ENCODE measurements at regions not wholly inside any gene's neighbourhood (a gene's known extent, or its start where the extent isn't known, plus 50 kb on each side); places are given as distances from the start of the nearest gene placed in this dataset.

DNA sequence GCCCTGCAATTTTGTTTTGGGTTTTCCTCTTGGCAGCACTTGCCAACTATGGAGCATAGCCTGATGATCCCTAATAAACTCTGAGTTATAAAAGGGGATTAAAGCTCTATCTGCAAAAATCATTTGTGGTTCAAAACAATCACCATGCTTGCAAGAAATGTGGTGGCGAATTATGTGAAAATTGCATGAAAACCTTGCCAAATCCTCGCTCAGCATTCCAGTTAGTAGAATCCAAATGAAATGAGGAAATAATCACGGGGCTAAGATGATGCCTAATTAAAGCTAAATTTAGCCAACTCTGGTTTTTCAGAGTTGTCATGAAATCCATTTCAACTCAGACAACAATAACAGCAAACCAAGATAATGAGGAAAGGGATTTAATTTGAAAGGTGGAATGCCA, 73.0 kb upstream of the PROK2 start:
- DNase-seq = no peak

DNA sequence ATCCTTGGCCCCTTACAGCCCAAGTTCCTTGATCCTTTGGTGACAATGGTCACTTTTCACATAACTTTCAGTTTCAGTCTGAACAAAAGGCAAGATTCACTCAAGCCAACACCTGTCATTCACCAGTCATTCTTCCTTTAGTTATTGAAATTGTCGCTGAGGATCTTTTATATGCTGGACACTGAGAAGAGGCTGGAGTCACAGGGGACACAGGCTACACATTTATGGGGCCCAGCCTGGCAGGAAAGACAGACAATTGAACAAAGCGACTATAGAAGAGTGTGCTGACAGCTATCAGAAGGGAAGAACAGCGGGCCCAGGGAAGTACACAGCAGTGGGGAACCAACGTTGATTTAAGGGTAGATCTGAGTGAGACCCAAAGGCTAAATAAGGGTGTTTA, 69.8 kb upstream of the PROK2 start:
- no peak for DNase-seq

DNA sequence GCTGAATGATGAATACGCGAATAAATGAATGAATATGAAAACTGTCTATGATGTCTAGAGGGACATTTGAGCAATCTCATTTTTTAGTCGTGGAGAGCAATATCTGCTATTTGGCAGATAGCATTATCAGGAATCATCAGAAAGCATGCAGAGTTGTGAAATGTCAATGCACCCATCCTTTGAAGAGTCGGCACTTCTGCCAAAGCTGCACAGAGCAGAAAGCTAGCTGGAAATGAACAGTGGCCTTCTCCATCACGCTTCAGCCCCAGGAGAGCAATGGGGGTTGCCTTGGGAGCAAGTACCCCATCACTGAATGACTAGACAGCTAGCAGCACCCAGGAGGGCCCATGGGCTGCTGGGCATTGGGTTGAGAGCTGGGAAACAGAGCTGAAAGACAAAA, 69.1 kb upstream of the PROK2 start:
- DNase-seq = no peak

DNA sequence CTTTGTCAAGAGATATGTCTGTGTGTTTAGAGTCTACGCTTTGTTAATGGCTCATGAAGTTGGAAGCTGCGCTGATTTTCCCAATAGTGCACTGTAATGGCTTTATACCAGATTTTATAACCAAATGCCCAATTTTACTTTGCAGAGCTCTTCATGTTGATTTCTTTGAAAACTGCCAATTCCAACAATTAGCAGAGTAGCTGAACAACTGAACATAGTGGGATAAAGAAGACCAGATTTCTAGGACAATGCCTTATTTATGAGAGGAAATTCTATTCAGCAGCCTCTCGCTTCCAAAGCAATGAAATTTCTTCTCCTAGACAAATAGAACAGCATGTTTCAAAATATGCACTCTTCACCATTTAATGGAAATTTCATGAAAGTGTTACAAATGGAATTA, 66.9 kb upstream of the PROK2 start:
- DNase-seq = no peak

DNA sequence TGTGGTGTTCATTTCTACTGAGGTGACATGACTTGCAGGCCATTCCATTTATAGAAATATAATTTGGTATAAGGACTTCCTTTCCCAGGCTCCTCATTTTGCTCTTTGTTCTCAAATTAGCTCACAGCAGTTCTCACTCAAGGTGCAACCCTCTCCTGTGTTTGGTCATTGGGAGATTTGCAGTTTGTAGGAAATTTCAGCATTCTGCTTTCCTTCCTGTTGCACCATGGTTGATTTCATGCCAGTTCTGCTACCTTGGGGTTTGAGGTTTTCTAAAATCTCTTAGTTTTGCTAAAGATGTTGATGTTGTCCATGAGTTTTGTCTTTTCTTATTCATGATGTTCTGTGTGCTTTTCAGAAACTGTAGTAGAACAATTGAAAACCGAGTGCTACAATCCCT, 65.7 kb upstream of the PROK2 start:
- DNase-seq = no peak

DNA sequence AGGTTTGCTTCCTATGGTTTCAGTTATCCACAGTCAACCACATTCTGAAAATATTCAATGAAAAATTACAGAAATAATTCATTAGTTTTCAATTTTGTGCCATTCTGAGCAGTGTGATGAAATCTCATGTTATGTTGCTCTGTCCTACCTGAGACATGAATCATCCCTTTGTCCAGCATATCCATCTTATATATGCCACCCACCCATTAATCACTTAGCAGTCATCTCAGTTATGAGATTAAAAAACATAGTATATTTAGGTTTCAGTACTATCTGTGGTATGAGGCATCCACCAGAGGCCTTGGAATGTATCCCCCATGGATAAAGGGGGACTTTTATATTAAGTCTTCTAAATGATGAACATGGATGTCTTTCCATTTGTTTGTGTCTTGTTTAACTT, 64.7 kb upstream of the PROK2 start:
- no peak for DNase-seq

DNA sequence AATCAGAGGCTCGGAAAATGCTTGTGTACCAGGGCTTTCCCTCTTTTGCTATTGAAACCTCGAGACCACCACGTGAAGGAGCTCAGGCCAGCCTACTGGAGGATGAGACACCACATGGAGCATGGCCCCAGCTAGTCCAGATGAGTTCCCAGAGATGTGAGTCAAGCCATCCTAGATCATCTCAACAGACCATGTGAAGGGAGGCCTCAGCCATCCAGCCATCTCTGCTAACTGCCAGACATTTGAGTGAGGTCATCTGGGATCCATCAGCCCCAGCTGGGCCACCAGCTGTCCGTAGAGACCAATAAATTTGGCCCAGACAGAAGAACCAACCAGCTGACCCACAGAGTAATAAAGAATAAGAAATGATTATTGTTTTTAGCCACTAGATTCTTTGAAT, 62.8 kb upstream of the PROK2 start:
- no peak for DNase-seq

DNA sequence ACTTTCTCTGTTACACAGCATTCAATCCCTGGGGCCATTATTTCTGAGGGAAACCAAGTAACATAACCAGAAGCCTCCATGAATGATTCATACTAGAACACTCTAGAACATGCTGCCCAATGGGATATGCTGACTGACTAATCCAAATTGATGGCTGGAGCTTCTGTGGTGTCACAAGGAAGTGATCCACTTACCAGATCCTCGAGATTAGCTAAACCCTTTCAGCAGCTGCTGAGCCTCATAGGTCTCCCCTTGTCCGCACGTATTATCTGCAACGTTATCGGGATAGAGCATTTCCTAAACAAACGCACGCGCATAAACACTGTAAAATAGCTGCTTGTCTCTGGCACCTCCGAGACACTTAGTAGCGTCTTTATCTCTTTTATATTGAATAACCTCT, 61.2 kb upstream of the PROK2 start:
- no peak for DNase-seq

DNA sequence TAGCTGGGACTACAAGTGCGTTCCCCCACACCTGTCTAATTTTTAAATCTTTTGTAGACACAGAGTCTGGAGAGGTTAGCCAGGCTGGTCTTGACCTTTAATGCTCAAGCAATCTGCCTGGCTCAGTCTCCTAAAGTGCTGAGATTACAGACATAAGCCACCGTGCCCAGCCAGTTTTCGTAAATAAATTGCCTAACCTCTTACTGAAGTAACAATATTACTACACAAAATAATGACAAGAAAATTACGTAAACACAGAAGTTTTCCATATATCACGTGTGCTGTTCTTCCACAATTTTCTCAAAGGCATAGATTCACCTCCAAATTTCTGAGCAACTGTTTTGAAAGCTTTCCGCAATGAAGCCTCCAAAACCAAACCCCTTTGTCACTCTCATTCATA, 58.1 kb upstream of the PROK2 start:
- DNase-seq = no peak

DNA sequence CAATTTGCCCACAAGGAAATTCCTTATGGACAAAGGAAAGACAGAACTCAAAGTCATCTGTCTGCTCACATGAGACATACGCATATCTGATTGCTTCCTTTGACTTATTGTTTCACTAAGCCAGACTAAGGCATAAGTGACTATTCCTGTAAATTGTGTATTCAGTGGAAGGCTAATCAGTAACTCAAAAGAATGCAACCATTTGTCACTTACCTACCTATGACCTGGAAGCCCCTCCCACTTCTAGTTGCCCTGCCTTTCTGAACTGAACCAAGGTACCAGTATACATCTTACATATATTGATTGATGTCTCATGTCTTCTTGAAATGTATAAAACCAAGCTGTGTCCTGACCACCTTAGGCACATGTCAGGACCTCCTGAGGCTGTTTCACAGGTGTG, 53.5 kb upstream of the PROK2 start:
- DNase-seq = no peak
